ENCODE measurements at regions not wholly inside any gene's neighbourhood (a gene's known extent, or its start where the extent isn't known, plus 50 kb on each side); places are given as distances from the start of the nearest gene placed in this dataset.
"Not testable (repeated sequence)": the region's sequence is repeated elsewhere in the genome, so short reads cannot be mapped to it uniquely, and the experiment has no call there.

GRCh38 chr2:21837168-21837960, 713.6 kb downstream of the TDRD15 start:
- no peak for DNase-seq
- H3K4me3 ChIP-seq (ENCODE audit: insufficient read depth, low read depth, low read length), result no peak overlapping the region

GRCh38 chr2:21841341-21841740, 717.6 kb downstream of the TDRD15 start:
- Histone ChIP-seq H3K36me3 (replicated peaks; ENCODE audit: control insufficient read depth, insufficient read depth, low read length) (no peaks in the 10 kb centered on the region), H3K4me3 (ENCODE audit: insufficient read depth, low read depth, low read length) (no peak overlapping the region), H3K27me3 (ENCODE audit: control insufficient read depth, insufficient read depth, low read length) (no peaks in the 10 kb centered on the region)
- no peak for DNase-seq

More at GRCh38 chr2:21837168-21837960, 713.6 kb downstream of the TDRD15 start:
- Histone ChIP-seq H3K36me3 (replicated peaks; ENCODE audit: control insufficient read depth, insufficient read depth, low read length) (no peaks in the 10 kb centered on the region), H3K27me3 (ENCODE audit: control insufficient read depth, insufficient read depth, low read length) (no peaks in the 10 kb centered on the region)

- not testable (repeated sequence) for H3K27me3 ChIP-seq (ENCODE audit: control insufficient read depth, insufficient read depth, low read length); H3K4me3 ChIP-seq (ENCODE audit: insufficient read depth, low read depth, low read length); H3K36me3 ChIP-seq (replicated peaks; ENCODE audit: control insufficient read depth, insufficient read depth, low read length); DNase-seq
Observed at GRCh38 chr2:21850367-21850766, 726.6 kb downstream of the TDRD15 start.

- DNase-seq, result no peak
- H3K4me3 ChIP-seq (ENCODE audit: insufficient read depth, low read depth, low read length), result no peak overlapping the region
- no peaks in the 10 kb centered on the region for H3K27me3 ChIP-seq (ENCODE audit: control insufficient read depth, insufficient read depth, low read length)
- no peaks in the 10 kb centered on the region for H3K36me3 ChIP-seq (replicated peaks; ENCODE audit: control insufficient read depth, insufficient read depth, low read length)
Observed at GRCh38 chr2:21854938-21855337, 731.2 kb downstream of the TDRD15 start.

- Histone ChIP-seq H3K36me3 (replicated peaks; ENCODE audit: control insufficient read depth, insufficient read depth, low read length) (no peaks in the 10 kb centered on the region), H3K4me3 (ENCODE audit: insufficient read depth, low read depth, low read length) (no peak overlapping the region), H3K27me3 (ENCODE audit: control insufficient read depth, insufficient read depth, low read length) (no peaks in the 10 kb centered on the region)
- DNase-seq, result no peak
Observed at GRCh38 chr2:21856708-21857107, 732.9 kb downstream of the TDRD15 start.

- DNase-seq, result no peak
- H3K36me3 ChIP-seq (replicated peaks; ENCODE audit: control insufficient read depth, insufficient read depth, low read length), result no peaks in the 10 kb centered on the region
- H3K27me3 ChIP-seq (ENCODE audit: control insufficient read depth, insufficient read depth, low read length), result no peaks in the 10 kb centered on the region
- H3K4me3 ChIP-seq (ENCODE audit: insufficient read depth, low read depth, low read length), result no peak overlapping the region
Observed at GRCh38 chr2:21860907-21861306, 737.1 kb downstream of the TDRD15 start.

GRCh38 chr2:21866316-21866715, 742.5 kb downstream of the TDRD15 start:
- H3K27me3 ChIP-seq (ENCODE audit: control insufficient read depth, insufficient read depth, low read length), result no peaks in the 10 kb centered on the region
- DNase-seq, result no peak
- no peak overlapping the region for H3K4me3 ChIP-seq (ENCODE audit: insufficient read depth, low read depth, low read length)

GRCh38 chr2:21887881-21888280, 764.1 kb downstream of the TDRD15 start:
- no peak for DNase-seq
- no peaks in the 10 kb centered on the region for H3K27me3 ChIP-seq (ENCODE audit: control insufficient read depth, insufficient read depth, low read length)
- no peaks in the 10 kb centered on the region for H3K36me3 ChIP-seq (replicated peaks; ENCODE audit: control insufficient read depth, insufficient read depth, low read length)
- H3K4me3 ChIP-seq (ENCODE audit: insufficient read depth, low read depth, low read length), result no peak overlapping the region

More at GRCh38 chr2:21866316-21866715, 742.5 kb downstream of the TDRD15 start:
- H3K36me3 ChIP-seq (replicated peaks; ENCODE audit: control insufficient read depth, insufficient read depth, low read length), result no peaks in the 10 kb centered on the region

- Histone ChIP-seq H3K27me3 (ENCODE audit: control insufficient read depth, insufficient read depth, low read length) (no peaks in the 10 kb centered on the region), H3K4me3 (ENCODE audit: insufficient read depth, low read depth, low read length) (no peak overlapping the region), H3K36me3 (replicated peaks; ENCODE audit: control insufficient read depth, insufficient read depth, low read length) (no peaks in the 10 kb centered on the region)
- no peak for DNase-seq
Observed at GRCh38 chr2:21890041-21890440, 766.3 kb downstream of the TDRD15 start.

GRCh38 chr2:21890716-21891115, 766.9 kb downstream of the TDRD15 start:
- no peaks in the 10 kb centered on the region for H3K36me3 ChIP-seq (replicated peaks; ENCODE audit: control insufficient read depth, insufficient read depth, low read length)
- no peak overlapping the region for H3K4me3 ChIP-seq (ENCODE audit: insufficient read depth, low read depth, low read length)
- DNase-seq, result no peak
- H3K27me3 ChIP-seq (ENCODE audit: control insufficient read depth, insufficient read depth, low read length), result no peaks in the 10 kb centered on the region

GRCh38 chr2:21891191-21891590, 767.4 kb downstream of the TDRD15 start:
- DNase-seq, result no peak
- no peaks in the 10 kb centered on the region for H3K36me3 ChIP-seq (replicated peaks; ENCODE audit: control insufficient read depth, insufficient read depth, low read length)
- H3K27me3 ChIP-seq (ENCODE audit: control insufficient read depth, insufficient read depth, low read length), result no peaks in the 10 kb centered on the region
- H3K4me3 ChIP-seq (ENCODE audit: insufficient read depth, low read depth, low read length), result no peak overlapping the region

GRCh38 chr2:21892140-21892539, 768.4 kb downstream of the TDRD15 start:
- H3K27me3 ChIP-seq (ENCODE audit: control insufficient read depth, insufficient read depth, low read length), result no peaks in the 10 kb centered on the region
- DNase-seq, result no peak
- H3K36me3 ChIP-seq (replicated peaks; ENCODE audit: control insufficient read depth, insufficient read depth, low read length), result no peaks in the 10 kb centered on the region
- H3K4me3 ChIP-seq (ENCODE audit: insufficient read depth, low read depth, low read length), result no peak overlapping the region

- no peaks in the 10 kb centered on the region for H3K36me3 ChIP-seq (replicated peaks; ENCODE audit: control insufficient read depth, insufficient read depth, low read length)
- H3K27me3 ChIP-seq (ENCODE audit: control insufficient read depth, insufficient read depth, low read length), result no peaks in the 10 kb centered on the region
- no peak overlapping the region for H3K4me3 ChIP-seq (ENCODE audit: insufficient read depth, low read depth, low read length)
- no peak for DNase-seq
Observed at GRCh38 chr2:21895200-21895599, 771.4 kb downstream of the TDRD15 start.

GRCh38 chr2:21908712-21909380, 785.1 kb downstream of the TDRD15 start:
- H3K36me3 ChIP-seq (replicated peaks; ENCODE audit: control insufficient read depth, insufficient read depth, low read length); H3K4me3 ChIP-seq (ENCODE audit: insufficient read depth, low read depth, low read length); DNase-seq; H3K27me3 ChIP-seq (ENCODE audit: control insufficient read depth, insufficient read depth, low read length): not testable (repeated sequence)

GRCh38 chr2:21910832-21911507, 787.2 kb downstream of the TDRD15 start:
- no peaks in the 10 kb centered on the region for H3K36me3 ChIP-seq (replicated peaks; ENCODE audit: control insufficient read depth, insufficient read depth, low read length)
- no peak for DNase-seq
- no peak overlapping the region for H3K4me3 ChIP-seq (ENCODE audit: insufficient read depth, low read depth, low read length)
- H3K27me3 ChIP-seq (ENCODE audit: control insufficient read depth, insufficient read depth, low read length), result no peaks in the 10 kb centered on the region

All from H7 (cell line).